NCI-H1436 treated with DMSO at 0.1 percent for 48 hours (cell line): ENCODE measurements at regions not wholly inside any gene's neighbourhood (a gene's known extent, or its start where the extent isn't known, plus 50 kb on each side); places are given as distances from the start of the nearest gene placed in this dataset.
"Not testable (repeated sequence)": the region's sequence is repeated elsewhere in the genome, so short reads cannot be mapped to it uniquely, and the experiment has no call there.

Source experiments
- DNase-seq: peaks from one replicate; lab custom pipeline; 2025; lab: John Stamatoyannopoulos, UW

DNA sequence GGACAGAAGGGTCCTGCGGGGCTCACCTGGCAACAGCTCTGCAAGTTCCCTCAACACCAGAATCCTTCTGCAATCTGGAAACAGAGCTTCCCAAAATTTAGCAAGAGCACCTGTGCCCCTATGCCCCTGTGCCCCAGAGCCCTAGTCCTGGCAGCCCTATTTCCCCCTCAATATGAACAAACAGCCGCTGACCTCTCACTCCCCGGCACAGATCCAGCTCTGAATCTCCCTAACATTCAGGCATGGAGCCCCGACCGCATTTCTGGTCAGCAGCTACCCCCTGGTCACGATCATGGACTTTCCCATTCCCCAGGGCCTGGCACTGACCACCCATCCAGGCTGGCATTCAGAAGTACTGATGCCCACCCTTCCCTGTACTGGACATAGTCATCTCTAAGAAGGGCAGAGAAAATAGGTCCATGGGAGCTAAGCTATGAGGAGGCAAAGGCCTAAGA lies 110.8 kb upstream of the SMURF2 start:
- no peak for DNase-seq

DNA sequence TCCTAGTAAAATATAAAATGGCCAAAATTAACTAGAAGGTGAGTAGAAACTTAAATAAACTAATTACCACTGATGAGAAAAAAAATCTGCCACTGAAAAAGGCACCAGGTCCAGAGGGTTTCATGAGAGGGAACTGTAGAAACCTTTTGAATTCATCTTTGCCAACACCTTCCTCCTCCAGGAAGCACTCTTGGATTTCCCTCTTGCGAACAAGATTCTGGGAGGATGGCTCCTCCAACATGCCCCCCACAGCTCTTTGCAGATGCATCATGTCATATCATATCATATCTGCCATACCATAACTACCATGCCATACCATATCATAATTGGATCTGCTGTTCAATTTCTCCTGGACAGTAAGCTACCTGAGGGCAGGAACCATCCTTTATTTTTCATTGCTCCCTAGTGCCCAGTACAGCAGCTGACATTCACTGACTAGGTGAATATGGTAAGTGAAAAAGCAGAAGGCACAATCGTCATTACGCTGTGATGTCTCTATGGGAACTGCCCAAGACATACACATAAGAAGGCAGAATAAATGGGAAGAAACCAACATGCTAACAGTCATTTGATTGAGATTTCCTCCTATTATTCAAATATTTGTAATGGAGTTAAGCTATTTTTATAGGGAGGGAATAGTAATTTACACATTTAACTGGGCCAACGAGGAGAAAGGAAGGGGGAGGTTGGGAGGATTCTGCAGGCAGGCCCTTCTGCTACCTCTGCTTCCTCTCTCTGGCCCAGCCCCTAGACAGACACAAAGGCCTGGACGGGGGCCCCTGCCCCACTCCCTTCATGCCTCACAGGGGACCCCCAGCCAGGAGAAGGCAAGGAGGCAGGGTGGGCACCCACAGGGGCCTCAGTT lies 110.1 kb upstream of the SMURF2 start:
- DNase-seq, result no peak

DNA sequence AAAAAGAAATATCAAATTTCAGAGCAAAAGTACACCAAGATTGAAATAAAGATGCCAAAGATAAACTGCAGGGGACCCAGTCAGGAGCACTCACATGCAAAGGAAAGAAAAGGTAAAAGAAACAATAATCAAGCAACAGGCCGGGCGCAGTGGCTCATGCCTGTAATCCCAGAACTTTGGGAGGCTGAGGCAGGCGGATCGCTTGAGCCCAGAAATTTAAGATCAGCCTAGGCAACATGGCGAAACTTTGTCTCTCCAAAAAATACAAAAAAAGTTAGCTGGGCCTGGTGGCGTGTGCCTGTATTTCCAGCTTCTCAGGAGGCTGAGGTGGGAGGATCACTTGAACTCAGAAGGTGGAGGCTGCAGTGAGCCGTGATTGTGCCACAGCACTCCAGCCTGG lies 107.6 kb upstream of the SMURF2 start:
- no peak for DNase-seq

DNA sequence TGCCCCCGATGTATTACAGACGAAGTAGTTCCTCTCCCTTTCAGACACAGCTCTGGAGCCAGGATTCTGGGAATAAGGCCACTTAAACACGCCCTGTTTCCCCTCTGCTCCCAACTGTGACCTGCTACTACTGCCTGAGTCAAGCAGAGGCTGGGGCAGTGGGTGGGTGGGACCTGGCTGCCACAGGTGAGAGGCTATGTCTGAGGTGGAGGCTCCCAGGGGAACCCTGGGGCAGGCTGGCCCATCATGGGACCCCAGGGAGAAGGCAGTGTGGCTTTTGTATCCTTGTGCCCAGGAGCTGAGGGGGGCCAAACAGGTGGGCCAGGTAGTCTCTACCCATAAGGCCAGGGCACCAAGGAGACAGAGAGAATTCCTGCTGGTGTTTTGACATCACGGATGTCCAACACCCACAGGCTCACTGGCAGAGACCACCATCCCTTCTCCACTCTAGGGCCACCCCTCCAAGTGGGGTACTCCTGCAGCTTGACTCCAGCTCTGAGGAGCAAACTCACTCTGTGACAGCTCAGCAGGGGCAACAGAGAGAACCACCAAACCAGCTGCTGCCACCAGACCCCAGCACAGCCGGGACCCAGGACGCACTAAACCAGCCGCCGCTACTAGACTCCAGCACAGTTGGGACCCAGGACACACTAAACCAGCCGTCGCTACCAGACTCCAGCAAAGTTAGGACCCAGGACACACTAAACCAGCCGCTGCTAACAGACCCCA lies 105.3 kb upstream of the SMURF2 start:
- no peak for DNase-seq

GRCh38 chr17:64765191-64765889 lies 103.2 kb upstream of the SMURF2 start:
- DNase-seq, result no peak

- no peak for DNase-seq
Observed at GRCh38 chr17:64750891-64751677, 89.0 kb upstream of the SMURF2 start.

- no peak for DNase-seq
Observed at GRCh38 chr17:64750478-64750877, 88.4 kb upstream of the SMURF2 start.

DNA sequence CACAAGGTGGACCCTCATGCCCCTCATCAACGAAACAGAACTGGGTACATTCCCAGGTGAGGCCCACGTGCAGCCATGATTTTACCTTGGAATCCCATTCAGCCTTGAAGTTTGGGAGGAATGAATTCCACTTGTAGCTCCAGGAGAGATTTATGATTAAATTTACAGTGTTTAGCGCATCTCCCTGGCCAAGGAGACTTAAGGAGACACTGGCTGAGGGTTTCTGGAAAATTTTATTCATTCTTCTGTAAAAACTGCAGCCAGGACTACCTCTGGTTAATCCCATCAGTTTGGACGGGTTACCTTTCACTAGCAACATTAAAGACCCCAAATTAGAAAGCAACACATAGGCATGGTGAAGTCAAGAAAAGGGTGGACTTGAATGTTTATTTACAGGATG lies 87.2 kb upstream of the SMURF2 start:
- no peak for DNase-seq

DNA sequence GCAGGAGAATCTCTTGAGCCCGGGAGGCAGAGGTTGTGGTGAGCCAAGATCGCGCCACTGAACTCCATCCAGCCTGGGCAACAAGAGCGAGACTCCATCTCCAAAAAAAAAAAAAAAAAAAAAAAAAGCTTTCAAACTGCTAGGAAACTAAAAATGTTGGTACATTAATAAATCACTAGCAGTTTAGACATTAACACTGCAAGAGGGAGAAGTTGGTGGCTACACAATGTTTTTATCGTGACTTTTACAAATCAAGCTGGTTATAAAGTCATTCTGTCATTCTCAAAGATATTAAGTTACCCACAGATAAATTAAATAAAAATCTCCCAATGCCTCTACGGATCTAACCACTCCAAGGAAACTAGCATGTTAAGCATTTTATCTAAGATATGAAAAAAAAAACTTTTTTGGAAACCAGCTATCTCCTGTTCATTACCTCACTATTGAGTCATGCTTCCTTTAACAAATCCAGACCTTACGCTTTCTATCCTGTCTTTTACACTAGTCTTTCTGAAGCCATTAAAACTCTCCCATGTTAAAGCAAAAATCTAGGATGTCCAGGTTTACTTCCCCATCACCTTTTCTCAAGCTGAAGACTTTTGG lies 85.9 kb upstream of the SMURF2 start:
- DNase-seq, result no peak

DNA sequence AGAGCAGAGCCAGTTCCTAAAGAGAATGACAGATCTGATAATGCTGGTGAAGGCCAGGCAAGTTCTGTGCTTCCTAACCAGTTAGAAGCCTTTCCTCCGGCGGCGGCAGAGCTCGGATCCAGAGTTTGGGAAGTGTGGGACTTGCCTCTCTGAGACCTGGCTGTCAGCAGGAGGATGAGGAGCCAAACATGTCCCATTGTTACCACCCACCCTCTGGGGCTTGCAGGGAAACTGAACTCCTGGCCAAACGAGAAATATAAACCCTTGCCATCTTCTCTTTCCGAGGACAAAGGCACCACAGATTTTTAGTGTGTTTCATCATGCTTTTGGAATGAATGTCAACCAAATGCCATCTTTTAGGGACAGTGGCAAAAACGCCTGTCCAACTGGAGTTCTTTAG lies 80.2 kb upstream of the SMURF2 start:
- no peak for DNase-seq

GRCh38 chr17:64741916-64742315 lies 79.8 kb upstream of the SMURF2 start:
- DNase-seq, result not testable (repeated sequence)

DNA sequence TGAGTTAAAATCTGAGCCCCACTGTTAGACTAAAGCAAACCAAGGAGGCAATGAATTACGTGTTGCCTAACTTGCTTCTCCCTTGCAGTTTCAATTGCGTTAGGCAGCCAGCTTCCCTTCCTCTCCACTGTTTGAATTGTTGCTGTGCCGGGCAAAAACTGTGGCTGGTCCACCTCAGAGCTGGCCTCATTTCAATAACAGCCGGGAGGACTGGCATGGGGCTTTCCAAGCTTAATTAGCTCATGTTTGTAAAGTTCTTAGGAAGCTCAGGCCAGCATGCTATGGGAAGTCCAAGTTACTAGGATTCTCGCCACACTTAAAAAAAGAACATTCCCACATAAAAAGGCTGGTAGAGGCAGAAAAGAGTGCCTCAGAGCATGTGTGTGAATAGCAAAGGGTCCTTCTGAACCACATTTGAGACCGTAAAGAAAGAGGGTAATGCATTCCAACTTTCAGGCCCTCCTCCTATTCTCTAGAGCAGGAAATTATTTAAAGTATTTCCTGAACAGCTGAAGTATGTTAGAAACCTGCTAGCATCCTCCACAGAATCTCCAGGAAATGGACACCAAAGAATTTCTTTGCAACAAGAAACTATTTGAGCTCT lies 79.0 kb upstream of the SMURF2 start:
- no peak for DNase-seq

DNA sequence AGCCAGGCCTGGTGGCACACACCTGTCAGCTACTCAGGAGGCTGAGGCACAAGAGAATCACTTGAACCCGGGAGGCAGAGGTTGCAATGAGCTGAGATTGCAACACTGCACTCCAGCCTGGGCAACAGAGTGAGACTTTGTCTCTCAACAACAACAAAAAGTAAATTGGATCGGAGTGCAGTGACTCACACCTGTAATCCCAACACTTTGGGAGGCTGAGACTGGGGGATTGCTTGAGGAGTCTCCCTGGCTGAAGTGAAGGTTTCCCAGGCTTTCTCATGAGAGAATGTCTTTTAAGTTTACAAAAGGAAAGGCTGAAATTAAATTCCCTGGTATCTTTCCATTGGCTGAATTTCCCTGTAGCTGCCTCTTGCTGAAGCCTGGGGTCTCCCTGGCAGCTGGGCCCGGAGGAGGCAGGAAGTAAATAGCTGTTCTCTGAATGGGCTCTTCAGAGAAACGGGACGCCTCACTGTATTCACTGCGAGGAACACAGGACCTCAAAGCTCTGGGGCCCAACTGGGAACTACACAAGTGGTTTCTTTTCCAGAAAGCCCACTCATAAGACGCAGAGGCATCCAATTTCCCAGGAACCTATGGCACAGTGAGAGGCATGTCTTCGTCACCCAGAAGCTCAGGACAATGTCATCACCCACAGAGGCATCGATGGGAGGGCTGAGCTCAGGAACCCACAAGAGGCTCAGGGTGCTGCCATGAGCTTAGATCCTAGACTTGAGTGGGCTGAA lies 77.4 kb upstream of the SMURF2 start:
- no peak for DNase-seq

GRCh38 chr17:64736804-64737492 lies 74.8 kb upstream of the SMURF2 start:
- no peak for DNase-seq

DNA sequence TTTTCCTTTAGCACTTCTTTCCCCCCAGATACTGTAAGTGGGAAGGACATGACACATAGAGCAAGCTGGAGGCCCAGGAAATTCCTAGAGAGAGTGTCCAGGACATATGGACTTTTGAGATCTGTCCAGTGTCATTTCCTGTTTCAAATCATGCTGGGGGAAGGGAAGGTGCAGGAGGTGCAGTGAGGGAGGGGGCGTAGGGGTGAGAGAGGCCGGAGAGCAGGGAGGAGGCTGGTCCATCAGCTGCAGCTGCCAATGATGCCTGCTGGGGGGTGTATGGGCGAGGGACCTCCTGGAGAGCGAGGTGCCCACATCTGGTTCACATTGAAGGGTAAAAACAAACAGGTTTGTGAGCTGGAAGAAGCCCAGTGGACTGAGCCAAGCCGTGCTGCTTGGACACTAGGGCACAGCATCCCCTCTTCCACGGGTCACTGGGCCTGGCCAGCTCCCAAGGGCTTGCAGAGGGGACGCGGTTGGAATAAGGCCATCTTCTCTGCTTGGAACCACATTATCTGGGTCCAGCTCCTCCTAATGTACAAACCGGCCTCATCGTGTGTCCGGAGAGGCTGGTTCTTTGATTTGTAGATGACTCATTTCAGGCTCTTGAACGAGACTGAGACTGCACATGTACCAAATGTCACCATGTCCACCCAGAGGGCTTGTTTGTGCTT lies 70.4 kb upstream of the SMURF2 start:
- DNase-seq, result no peak

DNA sequence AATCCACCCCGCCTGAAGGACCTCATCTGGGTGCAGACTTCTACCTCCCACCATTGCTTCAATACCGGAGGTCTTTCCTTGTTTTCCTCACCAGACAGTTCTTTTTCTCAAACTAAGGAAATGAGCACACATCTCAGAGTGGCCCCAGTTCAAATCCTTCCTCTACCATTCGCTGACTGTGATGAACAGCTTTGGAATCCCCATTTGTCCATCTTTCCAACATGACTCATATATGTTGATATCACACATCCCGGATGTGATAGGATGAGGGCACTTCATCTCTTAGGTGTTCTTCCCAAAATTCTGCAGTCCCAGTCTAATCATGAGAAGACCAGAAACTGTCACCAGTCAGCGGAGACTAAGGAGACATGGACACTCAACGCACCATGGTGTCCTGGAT lies 67.9 kb upstream of the SMURF2 start:
- not testable (repeated sequence) for DNase-seq

GRCh38 chr17:64729201-64729600 lies 67.1 kb upstream of the SMURF2 start:
- no peak for DNase-seq

DNA sequence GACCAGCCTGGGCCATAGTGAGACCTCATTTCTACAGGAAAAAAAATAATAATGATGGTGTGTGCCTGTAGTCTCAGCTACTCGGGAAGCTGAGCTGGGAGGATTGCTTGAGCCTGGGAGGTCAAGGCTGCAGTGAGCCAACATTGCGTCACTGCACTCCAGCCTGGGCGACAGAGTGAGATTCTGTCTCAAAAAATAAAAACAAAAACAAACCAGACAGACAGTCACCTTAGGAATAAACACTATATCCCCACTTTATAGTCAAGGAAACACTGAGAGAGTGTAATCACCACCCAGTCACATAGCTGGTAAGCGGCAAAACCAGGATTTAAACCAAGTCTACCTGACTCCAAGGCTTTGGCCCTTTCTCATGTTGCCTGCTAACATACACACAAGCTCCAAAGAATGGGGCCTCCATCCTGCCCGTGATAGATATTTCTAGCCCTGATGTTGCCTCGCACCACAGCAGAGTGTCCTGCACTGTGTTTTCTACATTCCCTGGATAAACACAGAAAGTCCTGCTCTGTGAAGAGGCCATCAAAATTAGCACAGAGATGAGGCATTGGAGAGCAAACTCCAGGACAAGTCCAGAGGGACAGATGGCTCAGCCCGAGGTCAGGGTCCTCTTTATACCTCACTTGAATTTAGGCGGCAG lies 66.1 kb upstream of the SMURF2 start:
- DNase-seq, result no peak

DNA sequence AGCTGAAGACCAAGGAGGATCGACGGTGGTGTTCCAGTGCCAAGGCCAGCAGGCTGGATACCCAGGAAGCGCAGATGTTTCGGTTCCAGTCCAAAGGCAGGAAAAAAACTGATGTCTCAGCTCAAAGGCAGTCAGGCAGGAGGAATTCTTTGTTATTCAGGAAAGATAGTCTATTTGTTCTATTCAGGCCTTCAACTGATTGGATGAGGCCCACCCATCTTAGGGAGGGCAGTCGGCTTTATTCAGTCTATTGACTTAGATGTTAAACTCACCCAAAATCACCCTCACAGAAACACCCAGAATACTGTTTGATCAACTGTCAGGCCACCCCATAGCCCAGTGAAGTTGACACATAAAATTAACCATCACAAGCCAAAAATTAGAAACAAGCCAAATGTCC lies 63.9 kb upstream of the SMURF2 start:
- not testable (repeated sequence) for DNase-seq
